Large intestine (tissue), 3 donors: ENCODE measurements at regions not wholly inside any gene's neighbourhood (a gene's known extent, or its start where the extent isn't known, plus 50 kb on each side); places are given as distances from the start of the nearest gene placed in this dataset.

ENCODE experiments used
- DNase-seq, 2 donors: peaks; one replicate each; pipeline versions ENCODE4 v3.0.0 to v3.0.0-alpha.2; 2013
- H3K27ac ChIP-seq: one replicate; pipeline ENCODE4 v1.5.1; 2013; ENCODE audit warnings: low read length
- H3K27me3 ChIP-seq: 2 replicates; pipeline ENCODE4 v1.6.1; 2013; ENCODE audit warnings: low read length; ENCODE audit not compliant: control insufficient read depth, insufficient read depth
- H3K36me3 ChIP-seq: 2 replicates; pipeline ENCODE4 v1.6.1; 2013; ENCODE audit warnings: low read length; ENCODE audit not compliant: control insufficient read depth, insufficient read depth
- H3K4me1 ChIP-seq: one replicate; pipeline ENCODE4 v1.6.1; 2013; ENCODE audit warnings: low read length; ENCODE audit not compliant: control insufficient read depth, insufficient read depth
- H3K4me3 ChIP-seq: one replicate; pipeline ENCODE4 v1.5.1; 2013; ENCODE audit warnings: low read length
- H3K9me3 ChIP-seq: one replicate; pipeline ENCODE4 v1.6.1; 2013; ENCODE audit warnings: mild to moderate bottlenecking, low read depth, low read length, moderate library complexity; ENCODE audit not compliant: control insufficient read depth
- WGBS: methylation state at CpG from one replicate; pipeline ENCODE4 v1.1.5; 2013; ENCODE audit warnings: low lambda C conversion rate; ENCODE audit not compliant: insufficient coverage; 5-methylcytosine and 5-hydroxymethylcytosine counted together

DNA sequence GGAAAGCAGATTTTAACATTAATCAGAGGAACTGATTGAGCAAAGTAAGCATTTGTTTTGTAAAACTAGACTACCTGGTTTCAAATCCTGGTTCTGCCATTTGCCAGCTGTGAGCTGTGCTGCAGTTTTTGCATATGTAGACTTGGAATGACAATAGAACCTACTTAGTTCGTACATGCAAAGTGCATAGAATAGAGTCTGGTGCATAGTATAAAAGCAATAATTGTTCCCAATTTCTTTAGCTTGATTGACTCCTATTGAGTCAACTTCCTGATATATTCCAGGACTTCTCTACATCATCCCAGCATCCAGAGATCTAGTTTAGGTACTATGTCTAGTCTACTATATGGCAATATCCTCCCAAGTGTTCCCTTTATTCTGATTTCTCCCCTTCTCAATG is 144.4 kb upstream of the FGGY start:
- no peaks in the 10 kb centered on the region for H3K36me3 ChIP-seq
- DNase-seq = no peak
- no peak overlapping the region for H3K4me3 ChIP-seq
- H3K9me3 ChIP-seq = no peaks in the 10 kb centered on the region
- H3K4me1 ChIP-seq = peaks cover 5% of the 10 kb centered on the region
- H3K27me3 ChIP-seq = no peaks in the 10 kb centered on the region
- H3K27ac ChIP-seq = no peak overlapping the region
- WGBS = no CpG with 5 or more reads among the region's 1 CpG

GRCh38 chr1:59154401-59154800 is 142.5 kb upstream of the FGGY start:
- Histone ChIP-seq H3K9me3 (no peaks in the 10 kb centered on the region), H3K36me3 (no peaks in the 10 kb centered on the region), H3K4me1 (peaks cover 5% of the 10 kb centered on the region), H3K27ac (no peak overlapping the region), H3K4me3 (no peak overlapping the region), H3K27me3 (no peaks in the 10 kb centered on the region)
- no CpG with 5 or more reads among the region's 2 CpGs for WGBS
- no peak for DNase-seq

DNA sequence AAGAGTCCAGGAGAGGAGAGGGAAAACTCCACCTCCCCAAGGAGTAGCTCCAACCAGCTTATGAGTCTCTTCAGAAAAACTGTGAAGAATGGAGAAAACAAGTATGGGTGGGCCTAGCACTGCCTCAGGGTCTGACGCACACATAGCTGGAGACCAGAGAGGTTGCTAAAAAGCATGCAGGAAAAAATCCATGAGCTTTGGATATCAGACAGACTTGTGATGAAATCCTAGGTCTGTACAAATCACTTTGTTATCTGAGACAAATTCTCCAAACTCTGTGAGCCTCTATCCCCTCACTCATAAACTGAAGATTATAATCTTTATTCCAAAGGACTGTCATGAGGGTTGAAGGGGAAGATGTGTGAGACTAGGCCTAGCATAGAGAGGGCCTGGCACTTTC is 141.5 kb upstream of the FGGY start:
- no CpG with 5 or more reads among the region's 1 CpG for WGBS
- DNase-seq = no peak
- H3K27ac ChIP-seq = no peak overlapping the region
- no peaks in the 10 kb centered on the region for H3K9me3 ChIP-seq
- H3K4me3 ChIP-seq = no peak overlapping the region
- H3K36me3 ChIP-seq = no peaks in the 10 kb centered on the region
- no peaks in the 10 kb centered on the region for H3K27me3 ChIP-seq
- H3K4me1 ChIP-seq = peaks cover 5% of the 10 kb centered on the region

DNA sequence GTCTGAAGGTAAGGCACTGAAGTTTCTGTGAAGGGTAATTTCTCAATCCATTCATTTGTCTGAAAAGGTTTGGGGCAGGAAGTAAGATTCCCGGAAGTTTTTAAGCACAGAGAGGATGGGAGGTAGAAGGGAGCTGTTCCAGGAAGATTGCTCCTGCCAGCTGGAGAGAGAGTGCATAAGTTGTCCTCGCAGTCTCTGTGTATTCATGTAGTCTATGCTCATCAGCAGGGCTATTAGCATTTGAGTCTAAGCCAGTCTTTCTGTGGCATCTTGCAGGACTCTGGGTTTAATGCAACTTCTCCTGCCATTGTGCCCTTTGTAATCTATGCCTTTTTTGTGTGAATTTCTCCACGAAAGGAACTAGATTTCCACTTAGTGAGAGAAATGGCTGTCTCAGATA is 140.8 kb upstream of the FGGY start:
- DNase-seq = no peak
- no peaks in the 10 kb centered on the region for H3K27me3 ChIP-seq
- no peaks in the 10 kb centered on the region for H3K36me3 ChIP-seq
- H3K4me3 ChIP-seq = no peak overlapping the region
- no peaks in the 10 kb centered on the region for H3K9me3 ChIP-seq
- 60% methylated on average over 1 of the region's 3 CpGs for WGBS
- H3K4me1 ChIP-seq = peaks cover 5% of the 10 kb centered on the region
- no peak overlapping the region for H3K27ac ChIP-seq

GRCh38 chr1:59156526-59157199 is 140.2 kb upstream of the FGGY start:
- no CpG with 5 or more reads among the region's 7 CpGs for WGBS
- H3K4me1 ChIP-seq = no peaks in the 10 kb centered on the region
- H3K36me3 ChIP-seq = no peaks in the 10 kb centered on the region
- no peaks in the 10 kb centered on the region for H3K27me3 ChIP-seq
- no peak overlapping the region for H3K27ac ChIP-seq
- H3K4me3 ChIP-seq = no peak overlapping the region
- H3K9me3 ChIP-seq = no peaks in the 10 kb centered on the region
- DNase-seq = no peak

DNA sequence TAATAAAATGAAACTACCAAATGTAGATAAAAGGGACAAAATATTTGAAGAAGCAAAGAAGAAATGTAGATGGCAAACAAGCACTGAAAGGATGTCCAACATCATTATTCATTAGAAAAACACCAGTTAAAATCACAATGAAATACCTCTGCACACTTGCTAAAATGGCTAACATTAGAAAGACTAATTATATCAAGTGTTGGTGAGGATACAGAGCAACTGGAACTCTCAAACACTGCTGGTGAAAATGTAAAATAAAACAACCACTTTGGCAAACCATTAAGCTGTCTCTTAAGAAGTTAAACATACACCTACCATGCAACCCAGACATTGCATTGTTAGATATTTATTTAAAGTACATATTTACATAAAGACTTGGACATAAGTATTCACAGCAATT is 138.6 kb upstream of the FGGY start:
- Histone ChIP-seq H3K4me3 (no peak overlapping the region), H3K27ac (no peak overlapping the region), H3K27me3 (no peaks in the 10 kb centered on the region), H3K4me1 (no peaks in the 10 kb centered on the region), H3K36me3 (no peaks in the 10 kb centered on the region), H3K9me3 (no peaks in the 10 kb centered on the region)
- no peak for DNase-seq

DNA sequence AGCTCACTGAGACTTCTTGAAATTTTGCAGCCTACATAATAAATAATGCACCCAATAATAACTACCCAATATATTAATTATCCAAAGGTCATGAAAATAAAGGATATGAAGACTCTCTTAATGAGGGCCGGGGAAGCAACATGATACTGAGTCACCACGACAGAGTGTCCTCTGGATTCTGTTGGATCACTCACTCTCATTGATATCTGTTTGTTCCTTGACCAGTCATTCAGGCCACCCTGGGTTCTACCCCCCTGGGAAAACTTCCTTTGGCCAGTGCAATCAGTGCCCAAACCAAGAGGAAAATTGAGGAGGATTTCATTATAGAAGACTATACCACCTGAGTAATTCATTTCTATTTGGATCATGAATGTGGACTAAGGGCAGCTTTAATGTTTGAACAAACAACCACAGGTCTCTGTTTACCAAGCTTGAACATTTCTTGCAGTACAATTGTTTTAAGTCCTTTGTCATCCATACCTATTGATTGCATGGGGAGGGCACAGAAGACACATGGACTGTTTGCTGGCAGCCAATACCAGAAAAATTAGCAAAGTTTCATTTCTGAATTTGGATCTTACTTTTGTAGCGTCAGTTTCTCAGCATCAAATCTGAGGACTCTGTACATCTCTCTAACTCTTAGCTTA is 137.2 kb upstream of the FGGY start:
- no peak overlapping the region for H3K4me3 ChIP-seq
- H3K27me3 ChIP-seq = no peaks in the 10 kb centered on the region
- H3K27ac ChIP-seq = no peak overlapping the region
- H3K9me3 ChIP-seq = no peaks in the 10 kb centered on the region
- no peaks in the 10 kb centered on the region for H3K4me1 ChIP-seq
- WGBS = no CpG with 5 or more reads among the region's 3 CpGs
- DNase-seq = no peak
- no peaks in the 10 kb centered on the region for H3K36me3 ChIP-seq

DNA sequence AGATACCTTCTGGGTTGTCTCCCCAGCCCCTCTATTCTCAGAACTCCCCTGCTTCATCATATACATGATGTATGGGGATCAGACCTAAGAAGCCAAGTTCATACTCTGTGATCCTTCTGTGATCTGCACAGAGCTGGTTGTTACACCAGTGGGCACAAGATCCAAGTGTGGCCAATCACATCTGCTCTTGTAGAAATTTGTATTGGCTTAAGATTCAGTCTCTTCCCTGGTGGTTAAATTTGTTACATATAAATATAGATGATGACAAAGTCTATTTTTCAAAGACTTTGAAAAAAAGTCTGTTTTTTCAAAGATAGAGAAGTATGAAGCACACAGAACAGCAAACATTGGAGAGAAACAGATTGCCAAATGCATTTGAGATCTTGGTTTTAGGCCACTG is 135.8 kb upstream of the FGGY start:
- Histone ChIP-seq H3K4me1 (no peaks in the 10 kb centered on the region), H3K27ac (no peak overlapping the region), H3K4me3 (no peak overlapping the region), H3K9me3 (no peaks in the 10 kb centered on the region), H3K27me3 (no peaks in the 10 kb centered on the region), H3K36me3 (no peaks in the 10 kb centered on the region)
- no peak for DNase-seq

DNA sequence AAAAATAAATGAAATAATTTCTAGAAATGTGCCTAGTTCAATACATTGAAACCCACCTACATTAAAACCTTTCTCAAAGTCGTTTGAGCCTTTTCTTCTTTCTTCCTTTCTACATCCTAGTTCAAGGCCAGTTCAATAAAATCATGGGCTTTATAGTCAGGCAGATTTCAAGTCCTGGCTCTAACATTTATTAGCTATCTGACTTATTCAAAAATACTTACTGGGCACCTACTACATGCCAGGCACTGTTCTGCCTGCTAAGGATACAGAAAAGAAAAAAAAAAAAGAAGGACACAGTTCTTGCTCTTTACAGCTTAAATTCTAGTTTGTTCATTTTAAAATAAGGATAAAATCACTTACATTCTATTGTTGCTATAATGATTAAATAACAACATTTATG is 134.2 kb upstream of the FGGY start:
- no peak for DNase-seq
- no peaks in the 10 kb centered on the region for H3K9me3 ChIP-seq
- WGBS = 86% methylated on average over 1 of the region's 1 CpG
- H3K4me3 ChIP-seq = no peak overlapping the region
- H3K27me3 ChIP-seq = no peaks in the 10 kb centered on the region
- no peaks in the 10 kb centered on the region for H3K4me1 ChIP-seq
- no peaks in the 10 kb centered on the region for H3K36me3 ChIP-seq
- H3K27ac ChIP-seq = no peak overlapping the region

DNA sequence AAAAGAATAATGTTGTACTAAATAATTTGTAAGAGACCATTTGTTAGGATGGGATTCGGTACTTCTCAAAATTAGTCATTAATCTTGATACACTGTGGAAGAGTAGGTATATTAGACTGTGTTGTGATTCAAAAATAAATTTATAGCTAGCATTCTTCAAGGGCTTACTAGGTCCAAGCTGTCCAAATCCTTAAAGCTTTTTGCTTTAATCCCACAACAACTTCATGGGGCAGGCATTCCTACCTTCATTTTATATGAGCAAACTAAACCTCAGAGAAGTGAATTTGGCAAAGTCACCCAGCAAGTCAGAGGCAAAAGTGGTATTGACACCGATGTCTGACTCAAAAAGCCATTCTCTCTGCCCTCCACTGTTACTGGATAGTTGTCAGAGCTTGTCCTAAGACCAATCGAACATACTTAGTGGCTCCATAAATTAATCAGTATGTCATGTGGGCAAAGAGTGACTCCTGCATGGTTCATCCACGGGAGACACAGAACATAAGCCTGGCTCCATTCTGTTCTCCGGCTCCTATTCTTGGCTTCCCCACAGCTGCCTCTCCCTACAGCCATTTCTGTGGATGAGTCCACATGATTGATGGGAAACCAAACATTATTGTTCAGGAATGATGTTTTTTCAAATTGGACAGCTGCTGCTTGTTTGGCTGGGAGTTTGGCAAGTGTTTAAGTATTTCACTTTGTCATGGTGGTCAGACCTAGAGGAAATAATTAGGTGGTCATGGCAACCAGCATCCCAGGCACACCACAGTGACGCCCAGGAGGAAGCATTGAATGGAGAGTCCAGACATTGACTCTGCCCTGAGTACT is 133.4 kb upstream of the FGGY start:
- H3K4me1 ChIP-seq = no peaks in the 10 kb centered on the region
- no peaks in the 10 kb centered on the region for H3K9me3 ChIP-seq
- H3K4me3 ChIP-seq = no peak overlapping the region
- no peaks in the 10 kb centered on the region for H3K36me3 ChIP-seq
- no peaks in the 10 kb centered on the region for H3K27me3 ChIP-seq
- no peak overlapping the region for H3K27ac ChIP-seq
- WGBS = no CpG with 5 or more reads among the region's 6 CpGs
- DNase-seq = no peak
